HEK293 (cell line): ENCODE measurements at regions not wholly inside any gene's neighbourhood (a gene's known extent, or its start where the extent isn't known, plus 50 kb on each side); places are given as distances from the start of the nearest gene placed in this dataset.

Experiments used
- CTCF ChIA-PET: fragments of 350-600 bp; formaldehyde crosslinking; extraction: SDS; loops from one replicate; lab custom pipeline; 2021; ENCODE audit warnings: antibody characterized with exemption; lab: Yijun Ruan, JAX
- POLR2A ChIA-PET: fragments of 300-600 bp; formaldehyde crosslinking; extraction: SDS; loops from one replicate; lab custom pipeline; 2020; ENCODE audit warnings: antibody characterized with exemption, inconsistent platforms; lab: Yijun Ruan, JAX
- H3K27ac ChIP-seq: fragments of 200-500 bp; sonication (Bioruptor generic); 2 replicates; pipeline ENCODE4 v1.5.1; 2014; ENCODE audit warnings: low read depth, low read length, control low read depth, inconsistent platforms; ENCODE audit errors: extremely low read depth
- H3K36me3 ChIP-seq, 2 experiments: fragments of 200-500 bp in 1 of 2; sonication (Bioruptor generic) in 1 of 2; 1 replicate in 1 of 2; 2 replicates in 1 of 2; pipeline ENCODE4 v1.5.1; 2014 to 2017; ENCODE audit warnings: inconsistent platforms in 2 of 2, low read length in 2 of 2; ENCODE audit not compliant: control insufficient read depth in 2 of 2, insufficient read depth in 1 of 2
- H3K4me1 ChIP-seq: fragments of 200-500 bp; sonication (Bioruptor generic); 2 replicates; pipeline ENCODE4 v1.5.1; 2014; ENCODE audit warnings: mild to moderate bottlenecking, low read length, inconsistent platforms; ENCODE audit not compliant: control insufficient read depth, insufficient read depth
- H3K4me3 ChIP-seq: 2 replicates; pipeline ENCODE4 v1.5.1; 2011; ENCODE audit warnings: low read depth, mild to moderate bottlenecking, control low read depth, low read length, moderate library complexity
- H3K9me3 ChIP-seq: fragments of 200-500 bp; sonication (Bioruptor generic); 2 replicates; pipeline ENCODE4 v1.5.1; 2014; ENCODE audit warnings: low read depth, low read length, inconsistent platforms; ENCODE audit not compliant: control insufficient read depth, insufficient read depth
- ELK4 ChIP-seq: IDR thresholded peaks from 2 replicates; pipeline ENCODE4 v1.6.1; 2011; ENCODE audit warnings: mild to moderate bottlenecking, low read depth, low read length, borderline replicate concordance
- KLF1 ChIP-seq: fragments of 450-650 bp; formaldehyde crosslinking; IDR thresholded peaks from 2 replicates; pipeline ENCODE4 v1.5.1; 2016; ENCODE audit warnings: missing biosample characterization, missing genetic modification characterization
- KLF17 ChIP-seq: fragments of 450-650 bp; formaldehyde crosslinking; IDR thresholded peaks from 2 replicates; pipeline ENCODE4 v1.5.1; 2016; ENCODE audit warnings: missing biosample characterization, missing genetic modification characterization
- MYNN ChIP-seq: fragments of 450-650 bp; formaldehyde crosslinking; IDR thresholded peaks from 2 replicates; pipeline ENCODE4 v1.5.1; 2016; ENCODE audit warnings: missing biosample characterization, missing genetic modification characterization, borderline replicate concordance
- MZF1 ChIP-seq: fragments of 450-650 bp; formaldehyde crosslinking; IDR thresholded peaks from 2 replicates; pipeline ENCODE4 v1.5.1; 2017; ENCODE audit warnings: missing biosample characterization, missing genetic modification characterization, borderline replicate concordance
- TRIM28 ChIP-seq: IDR thresholded peaks from 2 replicates; pipeline ENCODE4 v1.6.1; 2011; ENCODE audit warnings: low read length, control low read depth, borderline replicate concordance
- YY2 ChIP-seq: fragments of 450-650 bp; formaldehyde crosslinking; IDR thresholded peaks from 2 replicates; pipeline ENCODE4 v1.5.1; 2016; ENCODE audit warnings: missing biosample characterization, missing genetic modification characterization
- ZNF138 ChIP-seq: fragments of 450-650 bp; formaldehyde crosslinking; IDR thresholded peaks from 2 replicates; pipeline ENCODE4 v1.5.1; 2016; ENCODE audit warnings: missing biosample characterization, missing genetic modification characterization, borderline replicate concordance
- ZNF16 ChIP-seq: fragments of 450-650 bp; formaldehyde crosslinking; IDR thresholded peaks from 2 replicates; pipeline ENCODE4 v1.5.1; 2016; ENCODE audit warnings: low read depth, missing biosample characterization, missing genetic modification characterization
- ZNF174 ChIP-seq: fragments of 450-650 bp; formaldehyde crosslinking; IDR thresholded peaks from 2 replicates; pipeline ENCODE4 v1.5.0; 2017; ENCODE audit warnings: missing biosample characterization, mild to moderate bottlenecking, missing genetic modification characterization
- ZNF202 ChIP-seq: fragments of 450-650 bp; formaldehyde crosslinking; IDR thresholded peaks from 2 replicates; pipeline ENCODE4 v1.5.1; 2016; ENCODE audit warnings: missing biosample characterization, missing genetic modification characterization, borderline replicate concordance
- ZNF239 ChIP-seq: fragments of 450-650 bp; formaldehyde crosslinking; IDR thresholded peaks from 2 replicates; pipeline ENCODE4 v1.5.1; 2016; ENCODE audit warnings: missing biosample characterization, missing genetic modification characterization
- ZNF274 ChIP-seq, 2 experiments: fragments of 200-500 bp in 1 of 2; fragments of 450-650 bp in 1 of 2; sonication (Bioruptor generic) in 1 of 2; formaldehyde crosslinking in 1 of 2; IDR thresholded peaks; 2 replicates each; pipeline versions ENCODE4 v1.5.1 to v1.6.1; 2014 to 2016; ENCODE audit warnings: borderline replicate concordance in 1 of 2, inconsistent platforms in 1 of 2, low read length in 1 of 2, missing biosample characterization in 1 of 2, missing genetic modification characterization in 1 of 2
- ZNF398 ChIP-seq: fragments of 450-650 bp; formaldehyde crosslinking; IDR thresholded peaks from 2 replicates; pipeline ENCODE4 v1.5.1; 2017; ENCODE audit warnings: missing biosample characterization, missing genetic modification characterization
- ZNF449 ChIP-seq: fragments of 450-650 bp; formaldehyde crosslinking; IDR thresholded peaks from 2 replicates; pipeline ENCODE4 v1.5.1; 2017; ENCODE audit warnings: missing biosample characterization, mild to moderate bottlenecking, missing genetic modification characterization, moderate library complexity
- ZNF473 ChIP-seq: fragments of 450-650 bp; formaldehyde crosslinking; IDR thresholded peaks from 2 replicates; pipeline ENCODE4 v1.5.1; 2017; ENCODE audit warnings: missing biosample characterization, missing genetic modification characterization
- ZNF501 ChIP-seq: fragments of 450-650 bp; formaldehyde crosslinking; IDR thresholded peaks from 2 replicates; pipeline ENCODE4 v1.5.1; 2016; ENCODE audit warnings: missing biosample characterization, missing genetic modification characterization
- ZNF521 ChIP-seq: fragments of 450-650 bp; formaldehyde crosslinking; IDR thresholded peaks from 2 replicates; pipeline ENCODE4 v1.5.1; 2017; ENCODE audit warnings: missing biosample characterization, mild to moderate bottlenecking, missing genetic modification characterization
- ZNF530 ChIP-seq: fragments of 450-650 bp; formaldehyde crosslinking; IDR thresholded peaks from 2 replicates; pipeline ENCODE4 v1.5.1; 2016; ENCODE audit warnings: low read depth, missing biosample characterization, missing genetic modification characterization
- ZNF558 ChIP-seq: fragments of 450-650 bp; formaldehyde crosslinking; IDR thresholded peaks from 2 replicates; pipeline ENCODE4 v1.5.1; 2016; ENCODE audit warnings: missing biosample characterization, missing genetic modification characterization
- ZNF561 ChIP-seq: fragments of 450-650 bp; IDR thresholded peaks from 2 replicates; pipeline ENCODE4 v1.5.1; 2018; ENCODE audit warnings: missing biosample characterization, missing genetic modification characterization, borderline replicate concordance
- ZNF596 ChIP-seq: fragments of 450-650 bp; IDR thresholded peaks from 2 replicates; pipeline ENCODE4 v1.5.0; 2018; ENCODE audit warnings: missing biosample characterization, mild to moderate bottlenecking, missing genetic modification characterization, moderate library complexity
- ZNF624 ChIP-seq: fragments of 450-650 bp; formaldehyde crosslinking; IDR thresholded peaks from 2 replicates; pipeline ENCODE4 v1.5.1; 2017; ENCODE audit warnings: missing biosample characterization, missing genetic modification characterization
- ZNF658 ChIP-seq: fragments of 450-650 bp; formaldehyde crosslinking; IDR thresholded peaks from 2 replicates; pipeline ENCODE4; 2016; ENCODE audit warnings: missing biosample characterization, missing genetic modification characterization
- ZNF704 ChIP-seq: fragments of 450-650 bp; formaldehyde crosslinking; IDR thresholded peaks from 2 replicates; pipeline ENCODE4 v1.5.1; 2016; ENCODE audit warnings: missing biosample characterization, missing genetic modification characterization
- ZNF843 ChIP-seq: fragments of 450-650 bp; formaldehyde crosslinking; IDR thresholded peaks from 2 replicates; pipeline ENCODE4 v1.5.1; 2016; ENCODE audit warnings: missing biosample characterization, missing genetic modification characterization
- ZSCAN30 ChIP-seq: fragments of 450-650 bp; IDR thresholded peaks from 2 replicates; pipeline ENCODE4 v1.5.1; 2018; ENCODE audit warnings: missing biosample characterization, mild to moderate bottlenecking, missing genetic modification characterization, moderate library complexity
- ZSCAN4 ChIP-seq: fragments of 450-650 bp; formaldehyde crosslinking; IDR thresholded peaks from 2 replicates; pipeline ENCODE4 v1.5.1; 2017; ENCODE audit warnings: missing biosample characterization, missing genetic modification characterization

GRCh38 chr4:181204109-181204508 is 1039.1 kb upstream of the TENM3 start (continued):
- TF ChIP-seq KLF17 (tag by site-specific recombination) (no peak), ZNF138 (tag by site-specific recombination) (no peak), ZNF501 (tag by site-specific recombination) (no peak), ZSCAN4 (tag by site-specific recombination) (no peak), KLF1 (tag by site-specific recombination) (no peak), YY2 (tag by site-specific recombination) (no peak), MYNN (tag by site-specific recombination) (no peak), ZNF239 (tag by site-specific recombination) (no peak)

GRCh38 chr4:181213551-181213950 is 1029.7 kb upstream of the TENM3 start:
- Histone ChIP-seq H3K9me3 (no peaks in the 10 kb centered on the region), H3K4me1 (no peaks in the 10 kb centered on the region), H3K4me3 (no peak overlapping the region), H3K27ac (no peak overlapping the region)
- CTCF ChIA-PET, result no interaction called here
- TF ChIP-seq ZNF596 (no peak), ZNF174 (tag by site-specific recombination) (no peak), MZF1 (tag by site-specific recombination) (no peak), ZNF16 (tag by site-specific recombination) (no peak), ZSCAN30 (no peak), ZNF561 (tag by site-specific recombination) (no peak), ZNF530 (no peak), ZNF202 (no peak)
- TF ChIP-seq, all 188 proteins: peak for 0
- POLR2A ChIA-PET, result no interaction called here
- H3K36me3 ChIP-seq, result no peaks in the 10 kb centered on the region

- Histone ChIP-seq H3K36me3 (no peaks in the 10 kb centered on the region), H3K4me3 (no peak overlapping the region), H3K27ac (no peak overlapping the region), H3K9me3 (no peaks in the 10 kb centered on the region), H3K4me1 (no peaks in the 10 kb centered on the region)
- ChIA-PET CTCF (interaction anchor here (0.6 kb wide), 1 partner anchor 44 kb away, joined by 3 read pairs; no protein-coding TSS in a partner anchor), POLR2A (interaction anchor here (0.6 kb wide), 1 partner anchor 129 kb away, joined by 7 read pairs; no protein-coding TSS in a partner anchor)
- TF ChIP-seq ZNF473 (tag by site-specific recombination) (no peak), ZNF274 (IDR thresholded peaks at IDR 0.05; ENCODE audit: low read length) (no peak), ZNF274 (tag by site-specific recombination; IDR thresholded peaks at IDR 0.05; ENCODE audit: borderline replicate concordance) (no peak), ZNF558 (tag by site-specific recombination) (no peak), ZNF449 (tag by site-specific recombination) (no peak), ELK4 (no peak), ZNF624 (tag by site-specific recombination) (no peak), ZNF704 (no peak), TRIM28 (no peak), ZNF658 (tag by site-specific recombination) (no peak), ZNF521 (tag by site-specific recombination) (no peak), ZNF398 (no peak), ZNF843 (tag by site-specific recombination) (no peak)
These were observed 1026.7 kb upstream of the TENM3 start for GRCh38 chr4:181216501-181216900.
